ENCODE measurements at regions not wholly inside any gene's neighbourhood (a gene's known extent, or its start where the extent isn't known, plus 50 kb on each side); places are given as distances from the start of the nearest gene placed in this dataset.

DNA sequence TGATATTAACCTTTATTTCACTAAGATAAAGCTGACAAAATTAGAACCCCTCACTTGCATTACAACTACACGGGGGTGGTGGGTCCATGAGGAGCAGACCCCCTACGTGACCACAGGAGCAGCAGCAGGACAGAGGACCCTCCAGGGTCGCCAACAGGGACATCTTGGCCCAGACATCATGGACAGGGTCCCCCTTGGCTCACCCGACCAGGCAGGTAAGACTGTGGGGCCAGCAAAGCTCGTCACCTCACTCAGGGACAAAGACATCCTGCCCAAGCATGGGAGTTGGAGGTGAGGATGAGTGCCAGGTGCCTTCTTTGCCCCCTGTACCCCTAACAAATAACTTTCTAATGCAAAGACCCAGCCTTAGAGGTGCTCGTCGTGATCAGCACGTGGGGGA lies 111.3 kb upstream of the RAB6C start:
- ChIA-PET CTCF (interaction anchor here (1.0 kb wide), 1 partner anchor 56 kb away, joined by 5 read pairs; no protein-coding TSS in a partner anchor), POLR2A (no interaction called here)
- H3K27me3 ChIP-seq (ENCODE audit: insufficient read depth), result no peaks in the 10 kb centered on the region
- H3K9me3 ChIP-seq, result no peaks in the 10 kb centered on the region
- TF ChIP-seq, protein P1, sequence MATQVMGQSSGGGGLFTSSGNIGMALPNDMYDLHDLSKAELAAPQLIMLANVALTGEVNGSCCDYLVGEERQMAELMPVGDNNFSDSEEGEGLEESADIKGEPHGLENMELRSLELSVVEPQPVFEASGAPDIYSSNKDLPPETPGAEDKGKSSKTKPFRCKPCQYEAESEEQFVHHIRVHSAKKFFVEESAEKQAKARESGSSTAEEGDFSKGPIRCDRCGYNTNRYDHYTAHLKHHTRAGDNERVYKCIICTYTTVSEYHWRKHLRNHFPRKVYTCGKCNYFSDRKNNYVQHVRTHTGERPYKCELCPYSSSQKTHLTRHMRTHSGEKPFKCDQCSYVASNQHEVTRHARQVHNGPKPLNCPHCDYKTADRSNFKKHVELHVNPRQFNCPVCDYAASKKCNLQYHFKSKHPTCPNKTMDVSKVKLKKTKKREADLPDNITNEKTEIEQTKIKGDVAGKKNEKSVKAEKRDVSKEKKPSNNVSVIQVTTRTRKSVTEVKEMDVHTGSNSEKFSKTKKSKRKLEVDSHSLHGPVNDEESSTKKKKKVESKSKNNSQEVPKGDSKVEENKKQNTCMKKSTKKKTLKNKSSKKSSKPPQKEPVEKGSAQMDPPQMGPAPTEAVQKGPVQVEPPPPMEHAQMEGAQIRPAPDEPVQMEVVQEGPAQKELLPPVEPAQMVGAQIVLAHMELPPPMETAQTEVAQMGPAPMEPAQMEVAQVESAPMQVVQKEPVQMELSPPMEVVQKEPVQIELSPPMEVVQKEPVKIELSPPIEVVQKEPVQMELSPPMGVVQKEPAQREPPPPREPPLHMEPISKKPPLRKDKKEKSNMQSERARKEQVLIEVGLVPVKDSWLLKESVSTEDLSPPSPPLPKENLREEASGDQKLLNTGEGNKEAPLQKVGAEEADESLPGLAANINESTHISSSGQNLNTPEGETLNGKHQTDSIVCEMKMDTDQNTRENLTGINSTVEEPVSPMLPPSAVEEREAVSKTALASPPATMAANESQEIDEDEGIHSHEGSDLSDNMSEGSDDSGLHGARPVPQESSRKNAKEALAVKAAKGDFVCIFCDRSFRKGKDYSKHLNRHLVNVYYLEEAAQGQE (IDR thresholded peaks at IDR 0.05; ENCODE audit: low read depth, low read length), result no peak
- TF ChIP-seq RAD21 (IDR thresholded peaks at IDR 0.05; ENCODE audit: low read length) (no peak), RXRA (IDR thresholded peaks at IDR 0.05; ENCODE audit: borderline replicate concordance, low read depth) (no peak), TAF1 (IDR thresholded peaks at IDR 0.05; ENCODE audit: borderline replicate concordance, low read depth, low read length) (no peak), TEAD4 (IDR thresholded peaks at IDR 0.05; ENCODE audit: borderline replicate concordance, insufficient read depth) (no peak), SIN3A (IDR thresholded peaks at IDR 0.05; ENCODE audit: borderline replicate concordance, low read depth, low read length) (no peak), NFIC (IDR thresholded peaks at IDR 0.05; ENCODE audit: borderline replicate concordance) (no peak), FOXJ3 (CRISPR knock-in tag; IDR thresholded peaks at IDR 0.05) (no peak)
- H3K9me2 ChIP-seq, result no peaks in the 10 kb centered on the region
- no peaks in the 10 kb centered on the region for H4K20me1 ChIP-seq (ENCODE audit: insufficient read depth)
- no peaks in the 10 kb centered on the region for H3K4me1 ChIP-seq (ENCODE audit: control insufficient read depth in 1 of 2, insufficient read depth in 2 of 2, low read depth in 1 of 2, low read length in 1 of 2)
- no peaks in the 10 kb centered on the region for H3K36me3 ChIP-seq (replicated peaks in 1 of 2; ENCODE audit: control insufficient read depth in 1 of 2, insufficient read depth in 2 of 2, low read length in 1 of 2)
- H3K4me3 ChIP-seq (ENCODE audit: low read depth in 2 of 2, low read length in 1 of 2), result no peak overlapping the region
- H3K4me2 ChIP-seq, result no peak overlapping the region
- DNase-seq, result no peak
- WGBS (ENCODE audit: low lambda C conversion rate), result 39% methylated on average over 7 of the region's 8 CpGs
- no peaks in the 10 kb centered on the region for H3F3A ChIP-seq (replicated peaks; ENCODE audit: insufficient read depth)
- H3K27ac ChIP-seq (ENCODE audit: low read depth in 2 of 2, low read length in 1 of 2), result no peak overlapping the region
- H2AFZ ChIP-seq (ENCODE audit: low read depth), result no peak overlapping the region
- H3K79me2 ChIP-seq (ENCODE audit: insufficient read depth), result no peaks in the 10 kb centered on the region
- H3K9ac ChIP-seq, result no peak overlapping the region

DNA sequence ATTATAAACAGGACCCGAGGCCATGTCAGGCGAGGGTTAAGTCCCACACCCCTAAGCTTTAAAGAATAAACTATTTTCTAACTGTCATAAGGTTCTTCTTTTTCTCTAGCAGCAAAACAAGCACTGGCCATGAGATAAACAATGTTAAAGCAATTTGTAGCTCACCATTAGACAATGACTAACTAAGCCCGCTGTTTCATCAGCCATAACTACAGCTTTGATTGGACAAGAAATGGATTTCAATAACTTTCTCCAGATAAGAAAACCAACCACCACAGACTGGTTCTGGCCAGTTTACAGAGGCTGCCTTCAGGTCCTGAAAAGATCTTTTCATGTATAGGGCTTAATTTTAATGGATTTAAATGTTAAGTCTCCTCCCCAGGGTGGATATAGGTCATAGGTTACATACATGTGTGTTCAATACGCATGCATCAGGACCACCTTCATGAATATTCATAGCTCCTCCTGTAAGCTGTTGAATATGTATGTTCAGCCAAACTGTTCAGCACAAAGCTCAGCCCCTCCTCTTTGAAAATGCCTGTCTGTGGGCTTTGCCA lies 108.7 kb upstream of the RAB6C start:
- H3K4me3 ChIP-seq (ENCODE audit: low read depth in 2 of 2, low read length in 1 of 2), result no peak overlapping the region
- H3K4me1 ChIP-seq (ENCODE audit: control insufficient read depth in 1 of 2, insufficient read depth in 2 of 2, low read depth in 1 of 2, low read length in 1 of 2), result no peaks in the 10 kb centered on the region
- H3K9me3 ChIP-seq, result no peaks in the 10 kb centered on the region
- no peak overlapping the region for H2AFZ ChIP-seq (ENCODE audit: low read depth)
- H3K9me2 ChIP-seq, result no peaks in the 10 kb centered on the region
- no peaks in the 10 kb centered on the region for H3F3A ChIP-seq (replicated peaks; ENCODE audit: insufficient read depth)
- ChIA-PET CTCF (interaction anchor here (0.8 kb wide), 1 partner anchor 53 kb away, joined by 3 read pairs; no protein-coding TSS in a partner anchor), POLR2A (no interaction called here)
- H3K27ac ChIP-seq (ENCODE audit: low read depth in 2 of 2, low read length in 1 of 2), result no peak overlapping the region
- H3K79me2 ChIP-seq (ENCODE audit: insufficient read depth), result no peaks in the 10 kb centered on the region
- WGBS (ENCODE audit: low lambda C conversion rate), result 51% methylated on average over 4 of the region's 4 CpGs
- H3K27me3 ChIP-seq (ENCODE audit: insufficient read depth), result no peaks in the 10 kb centered on the region
- no peak overlapping the region for H3K4me2 ChIP-seq
- no peaks in the 10 kb centered on the region for H4K20me1 ChIP-seq (ENCODE audit: insufficient read depth)
- no peak overlapping the region for H3K9ac ChIP-seq
- no peak for TF ChIP-seq TEAD4 (IDR thresholded peaks at IDR 0.05; ENCODE audit: borderline replicate concordance, insufficient read depth)
- no peak for TF ChIP-seq TAF1 (IDR thresholded peaks at IDR 0.05; ENCODE audit: borderline replicate concordance, low read depth, low read length)
- TF ChIP-seq EP300 (IDR thresholded peaks at IDR 0.05; ENCODE audit: borderline replicate concordance in 1 of 2, low read depth in 1 of 2, low read length in 1 of 2), result no peak
- TF ChIP-seq, protein P2, sequence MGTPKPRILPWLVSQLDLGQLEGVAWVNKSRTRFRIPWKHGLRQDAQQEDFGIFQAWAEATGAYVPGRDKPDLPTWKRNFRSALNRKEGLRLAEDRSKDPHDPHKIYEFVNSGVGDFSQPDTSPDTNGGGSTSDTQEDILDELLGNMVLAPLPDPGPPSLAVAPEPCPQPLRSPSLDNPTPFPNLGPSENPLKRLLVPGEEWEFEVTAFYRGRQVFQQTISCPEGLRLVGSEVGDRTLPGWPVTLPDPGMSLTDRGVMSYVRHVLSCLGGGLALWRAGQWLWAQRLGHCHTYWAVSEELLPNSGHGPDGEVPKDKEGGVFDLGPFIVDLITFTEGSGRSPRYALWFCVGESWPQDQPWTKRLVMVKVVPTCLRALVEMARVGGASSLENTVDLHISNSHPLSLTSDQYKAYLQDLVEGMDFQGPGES (IDR thresholded peaks at IDR 0.05; ENCODE audit: low read depth, low read length), result no peak
- TF ChIP-seq TCF12 (IDR thresholded peaks at IDR 0.05), result no peak
- TF ChIP-seq SMC3 (IDR thresholded peaks at IDR 0.05; ENCODE audit: low read depth, low read length), result no peak
- TF ChIP-seq RCOR1 (IDR thresholded peaks at IDR 0.05; ENCODE audit: low read length), result no peak
- no peak for TF ChIP-seq GABPA (IDR thresholded peaks at IDR 0.05; ENCODE audit: low read depth)
- no peak for TF ChIP-seq FOXM1 (IDR thresholded peaks at IDR 0.05; ENCODE audit: low read depth)
- TF ChIP-seq, protein P3, sequence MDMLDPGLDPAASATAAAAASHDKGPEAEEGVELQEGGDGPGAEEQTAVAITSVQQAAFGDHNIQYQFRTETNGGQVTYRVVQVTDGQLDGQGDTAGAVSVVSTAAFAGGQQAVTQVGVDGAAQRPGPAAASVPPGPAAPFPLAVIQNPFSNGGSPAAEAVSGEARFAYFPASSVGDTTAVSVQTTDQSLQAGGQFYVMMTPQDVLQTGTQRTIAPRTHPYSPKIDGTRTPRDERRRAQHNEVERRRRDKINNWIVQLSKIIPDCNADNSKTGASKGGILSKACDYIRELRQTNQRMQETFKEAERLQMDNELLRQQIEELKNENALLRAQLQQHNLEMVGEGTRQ (IDR thresholded peaks at IDR 0.05; ENCODE audit: borderline replicate concordance, low read depth, low read length), result no peak
- TF ChIP-seq, protein P4, sequence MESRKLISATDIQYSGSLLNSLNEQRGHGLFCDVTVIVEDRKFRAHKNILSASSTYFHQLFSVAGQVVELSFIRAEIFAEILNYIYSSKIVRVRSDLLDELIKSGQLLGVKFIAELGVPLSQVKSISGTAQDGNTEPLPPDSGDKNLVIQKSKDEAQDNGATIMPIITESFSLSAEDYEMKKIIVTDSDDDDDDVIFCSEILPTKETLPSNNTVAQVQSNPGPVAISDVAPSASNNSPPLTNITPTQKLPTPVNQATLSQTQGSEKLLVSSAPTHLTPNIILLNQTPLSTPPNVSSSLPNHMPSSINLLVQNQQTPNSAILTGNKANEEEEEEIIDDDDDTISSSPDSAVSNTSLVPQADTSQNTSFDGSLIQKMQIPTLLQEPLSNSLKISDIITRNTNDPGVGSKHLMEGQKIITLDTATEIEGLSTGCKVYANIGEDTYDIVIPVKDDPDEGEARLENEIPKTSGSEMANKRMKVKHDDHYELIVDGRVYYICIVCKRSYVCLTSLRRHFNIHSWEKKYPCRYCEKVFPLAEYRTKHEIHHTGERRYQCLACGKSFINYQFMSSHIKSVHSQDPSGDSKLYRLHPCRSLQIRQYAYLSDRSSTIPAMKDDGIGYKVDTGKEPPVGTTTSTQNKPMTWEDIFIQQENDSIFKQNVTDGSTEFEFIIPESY (IDR thresholded peaks at IDR 0.05; ENCODE audit: borderline replicate concordance, low read depth), result no peak
- TF ChIP-seq RFX5 (IDR thresholded peaks at IDR 0.05; ENCODE audit: low read length), result no peak
- TF ChIP-seq, protein P5, sequence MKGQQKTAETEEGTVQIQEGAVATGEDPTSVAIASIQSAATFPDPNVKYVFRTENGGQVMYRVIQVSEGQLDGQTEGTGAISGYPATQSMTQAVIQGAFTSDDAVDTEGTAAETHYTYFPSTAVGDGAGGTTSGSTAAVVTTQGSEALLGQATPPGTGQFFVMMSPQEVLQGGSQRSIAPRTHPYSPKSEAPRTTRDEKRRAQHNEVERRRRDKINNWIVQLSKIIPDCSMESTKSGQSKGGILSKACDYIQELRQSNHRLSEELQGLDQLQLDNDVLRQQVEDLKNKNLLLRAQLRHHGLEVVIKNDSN (IDR thresholded peaks at IDR 0.05; ENCODE audit: borderline replicate concordance, low read depth), result no peak
- DNase-seq, result no peak
- H3K36me3 ChIP-seq (replicated peaks in 1 of 2; ENCODE audit: control insufficient read depth in 1 of 2, insufficient read depth in 2 of 2, low read length in 1 of 2), result no peaks in the 10 kb centered on the region

All from SK-N-SH (cell line).